OCI-LY3 (cell line): ENCODE measurements at regions not wholly inside any gene's neighbourhood (a gene's known extent, or its start where the extent isn't known, plus 50 kb on each side); places are given as distances from the start of the nearest gene placed in this dataset.

ENCODE experiments used
- H2AFZ ChIP-seq: fragments of 200-600, 300-600 bp; shearing (Covaris generic); 2 replicates; pipeline ENCODE4 v1.6.0; 2014; ENCODE audit warnings: antibody characterized with exemption, low read depth, low read length
- H3K27ac ChIP-seq: fragments of 200-600, 300-600 bp; sonication (generic); 2 replicates; pipeline ENCODE4 v1.5.1; 2014; ENCODE audit warnings: mild to moderate bottlenecking, low read length, moderate library complexity, mixed read lengths
- H3K27me3 ChIP-seq: fragments of 200-600, 300-600 bp; sonication (generic); 2 replicates; pipeline ENCODE4 v1.6.1; 2014; ENCODE audit warnings: low read depth, low read length, mixed read lengths
- H3K36me3 ChIP-seq: fragments of 200-600, 300-600 bp; sonication (generic); replicated peaks from 2 replicates; pipeline ENCODE3; 2014; ENCODE audit warnings: low read depth, low read length, mixed read lengths
- H3K4me1 ChIP-seq: fragments of 300-600, 200-600 bp; sonication (generic); 2 replicates; pipeline ENCODE4 v1.6.1; 2014; ENCODE audit warnings: low read length, mixed read lengths
- H3K4me2 ChIP-seq: fragments of 200-600, 300-600 bp; sonication (generic); 2 replicates; pipeline ENCODE4 v1.6.1; 2014; ENCODE audit warnings: low read length, mixed read lengths
- H3K4me3 ChIP-seq: fragments of 300-600, 200-600 bp; sonication (generic); 2 replicates; pipeline ENCODE4 v1.5.1; 2014; ENCODE audit warnings: antibody characterized with exemption, mild to moderate bottlenecking, low read length, moderate library complexity
- H3K79me2 ChIP-seq: fragments of 300-600, 200-600 bp; shearing (Covaris generic); 2 replicates; pipeline ENCODE4 v1.6.1; 2014; ENCODE audit warnings: mild to moderate bottlenecking, low read length, mixed read lengths
- H3K9ac ChIP-seq: fragments of 300-600, 200-600 bp; shearing (Covaris generic); 2 replicates; pipeline ENCODE4 v1.6.0; 2014; ENCODE audit warnings: mild to moderate bottlenecking, low read length, moderate library complexity
- H3K9me3 ChIP-seq: fragments of 200-600, 300-600 bp; shearing (Covaris generic); 2 replicates; pipeline ENCODE4 v1.6.1; 2014; ENCODE audit warnings: low read length, mixed read lengths; ENCODE audit not compliant: insufficient read depth
- H4K20me1 ChIP-seq: fragments of 200-600, 300-600 bp; sonication (generic); 2 replicates; pipeline ENCODE4 v1.6.1; 2016; ENCODE audit warnings: low read length, mixed read lengths; ENCODE audit not compliant: insufficient read depth
- CTCF ChIP-seq: fragments of 200-600, 300-600 bp; sonication (generic); IDR thresholded peaks from 2 replicates; pipeline ENCODE4 v1.5.1; 2014; ENCODE audit warnings: antibody characterized with exemption, low read length, low read depth
- EZH2phosphoT487 ChIP-seq: fragments of 200-600 bp; shearing (Covaris generic); IDR thresholded peaks from 2 replicates; pipeline ENCODE4 v1.6.1; 2018; ENCODE audit warnings: antibody characterized with exemption, mixed run types, low read depth

GRCh38 chr1:79215311-79215710 lies 208.8 kb upstream of the ADGRL4 start:
- no peak overlapping the region for H3K9ac ChIP-seq
- H2AFZ ChIP-seq: no peak overlapping the region
- TF ChIP-seq CTCF: no peak
- TF ChIP-seq EZH2phosphoT487: no peak
- H3K36me3 ChIP-seq: no peaks in the 10 kb centered on the region
- H3K4me3 ChIP-seq: no peak overlapping the region
- H3K27me3 ChIP-seq: no peaks in the 10 kb centered on the region
- no peak overlapping the region for H3K4me2 ChIP-seq
- H4K20me1 ChIP-seq: no peaks in the 10 kb centered on the region
- no peaks in the 10 kb centered on the region for H3K79me2 ChIP-seq
- no peak overlapping the region for H3K27ac ChIP-seq
- no peaks in the 10 kb centered on the region for H3K9me3 ChIP-seq
- H3K4me1 ChIP-seq: peaks cover 7% of the 10 kb centered on the region

- Histone ChIP-seq H3K9me3 (no peaks in the 10 kb centered on the region), H2AFZ (no peak overlapping the region), H4K20me1 (no peaks in the 10 kb centered on the region), H3K9ac (no peak overlapping the region), H3K4me2 (no peak overlapping the region), H3K27ac (no peak overlapping the region), H3K79me2 (no peaks in the 10 kb centered on the region), H3K27me3 (no peaks in the 10 kb centered on the region), H3K36me3 (no peaks in the 10 kb centered on the region), H3K4me3 (no peak overlapping the region), H3K4me1 (peaks cover 12% of the 10 kb centered on the region)
- TF ChIP-seq EZH2phosphoT487 (no peak), CTCF (no peak)
These were observed 201.3 kb upstream of the ADGRL4 start for GRCh38 chr1:79207786-79208185.

GRCh38 chr1:79207331-79207730 lies 200.8 kb upstream of the ADGRL4 start:
- H3K36me3 ChIP-seq: no peaks in the 10 kb centered on the region
- H3K79me2 ChIP-seq: no peaks in the 10 kb centered on the region
- H3K4me2 ChIP-seq: peak overlapping the region; percentile 42
- peaks cover 12% of the 10 kb centered on the region for H3K4me1 ChIP-seq
- H3K27ac ChIP-seq: no peak overlapping the region
- no peaks in the 10 kb centered on the region for H4K20me1 ChIP-seq
- H3K9me3 ChIP-seq: no peaks in the 10 kb centered on the region
- no peak overlapping the region for H2AFZ ChIP-seq
- no peak overlapping the region for H3K4me3 ChIP-seq
- no peak overlapping the region for H3K9ac ChIP-seq
- TF ChIP-seq CTCF: no peak
- TF ChIP-seq EZH2phosphoT487: no peak
- H3K27me3 ChIP-seq: no peaks in the 10 kb centered on the region

- no peaks in the 10 kb centered on the region for H3K9me3 ChIP-seq
- no peaks in the 10 kb centered on the region for H4K20me1 ChIP-seq
- TF ChIP-seq EZH2phosphoT487 (no peak), CTCF (no peak)
- H3K4me2 ChIP-seq: no peak overlapping the region
- H3K9ac ChIP-seq: no peak overlapping the region
- H2AFZ ChIP-seq: no peak overlapping the region
- H3K27me3 ChIP-seq: no peaks in the 10 kb centered on the region
- H3K4me1 ChIP-seq: peaks cover 12% of the 10 kb centered on the region
- no peaks in the 10 kb centered on the region for H3K36me3 ChIP-seq
- H3K79me2 ChIP-seq: no peaks in the 10 kb centered on the region
- H3K27ac ChIP-seq: no peak overlapping the region
- no peak overlapping the region for H3K4me3 ChIP-seq
These were observed 198.4 kb upstream of the ADGRL4 start for GRCh38 chr1:79204779-79205479.
